ENCODE measurements at regions not wholly inside any gene's neighbourhood (a gene's known extent, or its start where the extent isn't known, plus 50 kb on each side); places are given as distances from the start of the nearest gene placed in this dataset.

GRCh38 chr12:43155376-43155775, 396.6 kb downstream of the ADAMTS20 start:
- no peaks in the 10 kb centered on the region for H3K27me3 Mint-ChIP-seq
- no peak overlapping the region for H3K4me3 Mint-ChIP-seq
- H3K27ac Mint-ChIP-seq = no peak overlapping the region
- H3K36me3 Mint-ChIP-seq = no peaks in the 10 kb centered on the region
- no peak for DNase-seq
- ATAC-seq = no peak
- POLR2A ChIA-PET = no interaction called here
- no peaks in the 10 kb centered on the region for H3K4me1 Mint-ChIP-seq
- peaks cover 0 to 15% (median 0%) of the 10 kb centered on the region in 9 donors for H3K9me3 Mint-ChIP-seq

- no peak overlapping the region for H3K4me3 Mint-ChIP-seq
- no peak overlapping the region for H3K27ac Mint-ChIP-seq
- H3K36me3 Mint-ChIP-seq = no peaks in the 10 kb centered on the region
- POLR2A ChIA-PET = no interaction called here
- no peaks in the 10 kb centered on the region for H3K4me1 Mint-ChIP-seq
- H3K9me3 Mint-ChIP-seq = peaks cover 0 to 15% (median 0%) of the 10 kb centered on the region in 9 donors
- DNase-seq (no peak), ATAC-seq (no peak)
- no peaks in the 10 kb centered on the region for H3K27me3 Mint-ChIP-seq
Measured at GRCh38 chr12:43154498-43155045, 397.4 kb downstream of the ADAMTS20 start.

- no peak for ATAC-seq
- H3K4me1 Mint-ChIP-seq = no peaks in the 10 kb centered on the region
- no peaks in the 10 kb centered on the region for H3K36me3 Mint-ChIP-seq
- no peak overlapping the region for H3K27ac Mint-ChIP-seq
- no peaks in the 10 kb centered on the region for H3K27me3 Mint-ChIP-seq
- peaks cover 0 to 8% (median 0%) of the 10 kb centered on the region in 9 donors for H3K9me3 Mint-ChIP-seq
- DNase-seq = no peak
- H3K4me3 Mint-ChIP-seq = no peak overlapping the region
- POLR2A ChIA-PET = no interaction called here
Measured at GRCh38 chr12:43151441-43151981, 400.5 kb downstream of the ADAMTS20 start.

- Mint-ChIP-seq H3K4me3 (no peak overlapping the region), H3K36me3 (no peaks in the 10 kb centered on the region), H3K27ac (no peak overlapping the region), H3K27me3 (no peaks in the 10 kb centered on the region), H3K9me3 (peaks cover 0 to 4% (median 0%) of the 10 kb centered on the region in 9 donors), H3K4me1 (no peaks in the 10 kb centered on the region)
- DNase-seq (no peak), ATAC-seq (no peak)
- POLR2A ChIA-PET = no interaction called here
Measured at GRCh38 chr12:43148691-43149090, 403.3 kb downstream of the ADAMTS20 start.

GRCh38 chr12:43147878-43148277, 404.1 kb downstream of the ADAMTS20 start:
- Mint-ChIP-seq H3K9me3 (peaks cover 0 to 4% (median 0%) of the 10 kb centered on the region in 9 donors), H3K36me3 (no peaks in the 10 kb centered on the region), H3K4me1 (no peaks in the 10 kb centered on the region), H3K4me3 (no peak overlapping the region), H3K27me3 (no peaks in the 10 kb centered on the region), H3K27ac (no peak overlapping the region)
- POLR2A ChIA-PET = no interaction called here
- ATAC-seq (no peak), DNase-seq (no peak)

GRCh38 chr12:43145481-43145880, 406.5 kb downstream of the ADAMTS20 start:
- no peaks in the 10 kb centered on the region for H3K27me3 Mint-ChIP-seq
- H3K4me3 Mint-ChIP-seq = no peak overlapping the region
- no peak for ATAC-seq

GRCh38 chr12:43143278-43143677, 408.7 kb downstream of the ADAMTS20 start:
- POLR2A ChIA-PET = no interaction called here

More at GRCh38 chr12:43145481-43145880, 406.5 kb downstream of the ADAMTS20 start:
- Mint-ChIP-seq H3K9me3 (peaks cover 0 to 10% (median 4%) of the 10 kb centered on the region in 9 donors), H3K36me3 (no peaks in the 10 kb centered on the region), H3K4me1 (no peaks in the 10 kb centered on the region), H3K27ac (no peak overlapping the region)
- POLR2A ChIA-PET = no interaction called here
- no peak for DNase-seq

GRCh38 chr12:43132291-43132690, 419.7 kb downstream of the ADAMTS20 start:
- ATAC-seq (no peak), DNase-seq (no peak)
- POLR2A ChIA-PET = no interaction called here
- Mint-ChIP-seq H3K9me3 (peaks cover 0 to 16% (median 2%) of the 10 kb centered on the region in 9 donors), H3K4me3 (no peak overlapping the region), H3K27me3 (peaks cover 0 to 11% (median 0%) of the 10 kb centered on the region in 5 donors), H3K4me1 (no peaks in the 10 kb centered on the region), H3K36me3 (no peaks in the 10 kb centered on the region), H3K27ac (no peak overlapping the region)

More at GRCh38 chr12:43143278-43143677, 408.7 kb downstream of the ADAMTS20 start:
- no peaks in the 10 kb centered on the region for H3K4me1 Mint-ChIP-seq
- no peak overlapping the region for H3K27ac Mint-ChIP-seq
- H3K36me3 Mint-ChIP-seq = no peaks in the 10 kb centered on the region
- H3K27me3 Mint-ChIP-seq = no peaks in the 10 kb centered on the region
- DNase-seq (no peak), ATAC-seq (no peak)
- H3K4me3 Mint-ChIP-seq = no peak overlapping the region
- H3K9me3 Mint-ChIP-seq = peaks cover 0 to 14% (median 3%) of the 10 kb centered on the region in 9 donors

- no peak overlapping the region for H3K27ac Mint-ChIP-seq
- no peak overlapping the region for H3K4me3 Mint-ChIP-seq
- H3K27me3 Mint-ChIP-seq = peaks cover 0 to 11% (median 0%) of the 10 kb centered on the region in 5 donors
- no peaks in the 10 kb centered on the region for H3K4me1 Mint-ChIP-seq
- POLR2A ChIA-PET = no interaction called here
- H3K36me3 Mint-ChIP-seq = no peaks in the 10 kb centered on the region
- H3K9me3 Mint-ChIP-seq = peaks cover 0 to 16% (median 2%) of the 10 kb centered on the region in 9 donors
- no peak for DNase-seq
- ATAC-seq = no peak
Measured at GRCh38 chr12:43131301-43131700, 420.7 kb downstream of the ADAMTS20 start.

- DNase-seq (no peak), ATAC-seq (no peak)
- Mint-ChIP-seq H3K9me3 (peaks cover 0 to 11% (median 0%) of the 10 kb centered on the region in 9 donors), H3K27ac (no peak overlapping the region), H3K36me3 (no peaks in the 10 kb centered on the region), H3K4me3 (no peak overlapping the region), H3K27me3 (no peaks in the 10 kb centered on the region), H3K4me1 (no peaks in the 10 kb centered on the region)
- POLR2A ChIA-PET = no interaction called here
Measured at GRCh38 chr12:43127886-43128549, 424.0 kb downstream of the ADAMTS20 start.

- Mint-ChIP-seq H3K9me3 (peaks cover 0 to 15% (median 0%) of the 10 kb centered on the region in 9 donors), H3K27me3 (peaks cover 0 to 5% (median 0%) of the 10 kb centered on the region in 5 donors), H3K4me3 (no peak overlapping the region), H3K27ac (no peak overlapping the region), H3K4me1 (no peaks in the 10 kb centered on the region), H3K36me3 (no peaks in the 10 kb centered on the region)
- ATAC-seq (no peak), DNase-seq (no peak)
- POLR2A ChIA-PET = no interaction called here
Measured at GRCh38 chr12:43126652-43127375, 425.2 kb downstream of the ADAMTS20 start.

- ATAC-seq = no peak
- no peaks in the 10 kb centered on the region for H3K4me1 Mint-ChIP-seq
- POLR2A ChIA-PET = no interaction called here
- H3K27me3 Mint-ChIP-seq = peaks cover 0 to 9% (median 0%) of the 10 kb centered on the region in 5 donors
- no peaks in the 10 kb centered on the region for H3K36me3 Mint-ChIP-seq
- no peak overlapping the region for H3K4me3 Mint-ChIP-seq
- peaks cover 0 to 12% (median 0%) of the 10 kb centered on the region in 9 donors for H3K9me3 Mint-ChIP-seq
- no peak for DNase-seq
- no peak overlapping the region for H3K27ac Mint-ChIP-seq
Measured at GRCh38 chr12:43123461-43123860, 428.5 kb downstream of the ADAMTS20 start.

GRCh38 chr12:43120150-43120549, 431.9 kb downstream of the ADAMTS20 start:
- H3K4me1 Mint-ChIP-seq = no peaks in the 10 kb centered on the region
- POLR2A ChIA-PET = no interaction called here
- ATAC-seq (no peak), DNase-seq (no peak)
- peaks cover 0 to 9% (median 0%) of the 10 kb centered on the region in 9 donors for H3K9me3 Mint-ChIP-seq
- H3K4me3 Mint-ChIP-seq = no peak overlapping the region
- peaks cover 0 to 9% (median 0%) of the 10 kb centered on the region in 5 donors for H3K27me3 Mint-ChIP-seq
- no peaks in the 10 kb centered on the region for H3K36me3 Mint-ChIP-seq
- H3K27ac Mint-ChIP-seq = no peak overlapping the region

Data from naive thymus-derived CD8-positive, alpha-beta T cell (primary cell).